B cell (primary cell): ENCODE measurements at regions not wholly inside any gene's neighbourhood (a gene's known extent, or its start where the extent isn't known, plus 50 kb on each side); places are given as distances from the start of the nearest gene placed in this dataset.

Source experiments
- ATAC-seq: fragments of 200-7000 bp; cut with Tn5 transposase; one replicate; pipeline ENCODE4 v1.10.0; 2021; ENCODE audit warnings: low read depth, mild to moderate bottlenecking, moderate number of reproducible peaks, moderate library complexity
- CTCF ChIA-PET: fragments of 350-600 bp; sonication (Branson Sonifier 250); formaldehyde crosslinking; loops from one replicate; lab custom pipeline; 2021; ENCODE audit warnings: antibody characterized with exemption, inconsistent platforms; lab: Charles Lee
- POLR2A ChIA-PET: fragments of 350-600 bp; sonication (Branson Sonifier 250); formaldehyde crosslinking; loops from one replicate; lab custom pipeline; 2021; ENCODE audit warnings: antibody characterized with exemption; lab: Charles Lee
- DNase-seq: peaks from one replicate; pipeline ENCODE4 v3.0.0; 2013
- H2AFZ ChIP-seq: 2 replicates; pipeline ENCODE4 v1.6.1; 2012; ENCODE audit warnings: mild to moderate bottlenecking, low read depth, low read length; ENCODE audit not compliant: insufficient read depth, poor library complexity, severe bottlenecking
- H3K27ac ChIP-seq, 2 donors: 1 replicate in 1 of 2; 2 replicates in 1 of 2; pipeline ENCODE4 v1.5.1; 2012 to 2013; ENCODE audit warnings: low read length in 2 of 2, mild to moderate bottlenecking in 2 of 2, moderate library complexity in 1 of 2
- H3K27me3 ChIP-seq, 4 experiments: fragments of 200-600 bp in 1 of 4; sonication (generic) in 1 of 4; replicated peaks in 1 of 4; 1 replicate in 2 of 4; 2 replicates in 2 of 4; pipeline versions ENCODE4 v1.6.1 to v1.7.0; 2013 to 2016; ENCODE audit warnings: low read length in 3 of 4, mild to moderate bottlenecking in 2 of 4, mixed read lengths in 1 of 4, moderate library complexity in 1 of 4; ENCODE audit not compliant: insufficient read depth in 4 of 4, control insufficient read depth in 3 of 4; ENCODE audit errors: control extremely low read depth in 1 of 4
- H3K36me3 ChIP-seq, 2 experiments: replicated peaks in 1 of 2; 1 replicate in 1 of 2; 2 replicates in 1 of 2; pipeline versions ENCODE4 v1.6.1 to v1.7.1; 2013; ENCODE audit warnings: low read length in 1 of 2; ENCODE audit not compliant: insufficient read depth in 2 of 2, control insufficient read depth in 1 of 2; ENCODE audit errors: control extremely low read depth in 1 of 2, extremely low read depth in 1 of 2
- H3K4me1 ChIP-seq, 2 donors: fragments of 200-600 bp in 1 of 2; sonication (generic) in 1 of 2; 1 replicate in 1 of 2; 2 replicates in 1 of 2; pipeline versions ENCODE4 v1.5.1 to v1.6.1; 2013 to 2017; ENCODE audit warnings: low read length in 2 of 2; ENCODE audit not compliant: control insufficient read depth in 2 of 2, insufficient read depth in 2 of 2
- H3K4me2 ChIP-seq: replicated peaks from 2 replicates; pipeline ENCODE3; 2012; ENCODE audit warnings: mild to moderate bottlenecking, low read depth, low read length; ENCODE audit not compliant: poor library complexity, severe bottlenecking
- H3K4me3 ChIP-seq, 5 experiments: fragments of 200-600 bp in 1 of 5; sonication (generic) in 1 of 5; 1 replicate in 3 of 5; 2 replicates in 2 of 5; pipeline versions ENCODE4 v1.5.1 to v1.7.0; 2011 to 2016; ENCODE audit warnings: low read length in 4 of 5, mild to moderate bottlenecking in 4 of 5, low read depth in 2 of 5, control low read depth in 1 of 5, moderate library complexity in 1 of 5; ENCODE audit not compliant: insufficient read depth in 1 of 5; ENCODE audit errors: control extremely low read depth in 1 of 5, extremely low read depth in 1 of 5
- H3K79me2 ChIP-seq: fragments of 200-600 bp; sonication (generic); one replicate; pipeline ENCODE4 v1.6.0; 2016; ENCODE audit warnings: low read length; ENCODE audit not compliant: control insufficient read depth, insufficient read depth
- H3K9ac ChIP-seq: fragments of 200-600 bp; sonication (generic); 2 replicates; pipeline ENCODE4 v1.6.1; 2017; ENCODE audit warnings: mild to moderate bottlenecking, low read length, moderate library complexity
- H3K9me3 ChIP-seq, 3 donors: one replicate each; pipeline versions ENCODE4 v1.6.1 to v1.7.1; 2013; ENCODE audit warnings: low read length in 2 of 3; ENCODE audit not compliant: control insufficient read depth in 2 of 3, insufficient read depth in 1 of 3; ENCODE audit errors: control extremely low read depth in 1 of 3
- H4K20me1 ChIP-seq: 2 replicates; pipeline ENCODE4 v1.6.0; 2012; ENCODE audit warnings: mild to moderate bottlenecking, low read length; ENCODE audit not compliant: insufficient read depth, control insufficient read depth, poor library complexity, severe bottlenecking
- H3K27ac Mint-ChIP-seq: one replicate; pipeline ENCODE4 v1.8.0; 2021; ENCODE audit warnings: mixed read lengths
- H3K27me3 Mint-ChIP-seq: one replicate; pipeline ENCODE4 v1.8.0; 2021; ENCODE audit warnings: mixed read lengths
- H3K4me1 Mint-ChIP-seq: one replicate; pipeline ENCODE4 v1.8.0; 2021; ENCODE audit warnings: mixed read lengths
- H3K4me3 Mint-ChIP-seq: one replicate; pipeline ENCODE4 v1.8.0; 2021; ENCODE audit warnings: mixed read lengths
- H3K9me3 Mint-ChIP-seq: one replicate; pipeline ENCODE4 v1.8.0; 2022; ENCODE audit warnings: mixed read lengths; ENCODE audit not compliant: insufficient read depth
- EZH2 ChIP-seq: IDR thresholded peaks from 2 replicates; pipeline ENCODE4 v1.6.1; 2012; ENCODE audit warnings: borderline replicate concordance, low read depth, mild to moderate bottlenecking, moderate library complexity, low read length; ENCODE audit not compliant: insufficient read depth, poor library complexity, severe bottlenecking
- WGBS: methylation state at CpG from one replicate; pipeline ENCODE4 v1.1.5; 2013; ENCODE audit warnings: missing lambda C conversion rate; ENCODE audit not compliant: insufficient coverage; 5-methylcytosine and 5-hydroxymethylcytosine counted together
- intact Hi-C: fragments of 100-400 bp; cut with micrococcal nuclease; formaldehyde crosslinking; loops from one replicate; pipeline ENCODE4 v1.10.0; 2022
- TF ChIP-seq, protein P1 (sequence below): fragments of 200-600 bp; IDR thresholded peaks from one replicate; pipeline ENCODE4 v1.8.0; 2022; ENCODE audit warnings: antibody characterized with exemption, mild to moderate bottlenecking

DNA sequence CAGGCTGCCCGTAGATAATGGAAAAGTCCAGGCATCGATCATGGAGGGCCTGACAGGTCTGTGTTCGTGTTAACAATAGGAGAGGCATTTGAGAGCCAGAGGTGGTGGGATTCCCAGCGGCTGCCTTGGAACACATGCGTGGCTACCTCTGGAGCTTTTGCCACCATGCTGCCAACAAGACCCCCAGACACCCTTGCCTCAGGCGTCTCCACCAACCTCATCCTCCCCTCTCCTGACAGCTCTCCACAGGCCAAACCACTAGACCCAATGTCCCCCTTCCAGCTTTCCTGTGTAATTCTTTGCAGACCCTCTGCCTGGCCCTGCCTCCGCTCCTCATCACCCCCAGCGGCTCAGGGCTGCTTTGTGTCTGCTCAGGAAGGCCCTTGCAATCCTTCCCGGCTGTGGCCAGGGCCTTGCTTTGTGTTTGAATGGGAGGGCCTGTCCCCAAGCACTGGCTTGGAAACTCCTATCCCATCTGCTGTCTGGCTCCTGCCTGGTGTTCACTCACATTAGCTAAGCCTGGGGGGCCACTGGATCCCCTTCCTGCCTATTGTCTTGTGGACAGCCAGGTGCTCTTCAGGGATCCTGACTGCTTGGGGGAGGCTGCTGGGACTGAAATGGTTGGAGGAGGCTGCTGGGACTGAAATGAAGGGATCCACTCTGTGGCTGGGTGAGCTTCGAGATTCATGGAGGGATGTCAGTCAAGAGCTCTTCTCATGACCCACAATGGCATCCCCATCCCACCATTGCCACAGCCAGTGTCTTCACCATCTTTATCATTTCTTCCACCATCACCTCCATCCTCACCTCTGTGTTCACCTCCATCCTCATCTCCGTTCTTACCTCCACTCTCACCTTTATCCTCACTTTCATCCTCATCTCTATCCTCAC lies 60.8 kb upstream of the ELN start:
- Mint-ChIP-seq H3K4me3 (no peak overlapping the region), H3K27ac (no peak overlapping the region), H3K9me3 (peaks cover 7% of the 10 kb centered on the region), H3K4me1 (peaks cover 9% of the 10 kb centered on the region), H3K27me3 (peaks cover 3% of the 10 kb centered on the region)
- Histone ChIP-seq H3K4me3 (no peak overlapping the region), H3K27ac (no peak overlapping the region), H2AFZ (no peak overlapping the region), H3K4me2 (no peak overlapping the region), H4K20me1 (no peaks in the 10 kb centered on the region), H3K36me3 (no peaks in the 10 kb centered on the region), H3K4me1 (no peaks in the 10 kb centered on the region), H3K9me3 (peaks cover 0 to 35% (median 15%) of the 10 kb centered on the region in 3 donors), H3K27me3 (no peaks in the 10 kb centered on the region), H3K79me2 (no peaks in the 10 kb centered on the region), H3K9ac (no peak overlapping the region)
- POLR2A ChIA-PET = no interaction called here
- intact Hi-C loops = no loop called here
- CTCF ChIA-PET = interaction anchor here (0.5 kb wide), 1 partner anchor 1564 kb away, joined by 5 read pairs; no protein-coding TSS in a partner anchor
- 78% methylated on average over 7 of the region's 11 CpGs for WGBS
- TF ChIP-seq, protein P1, sequence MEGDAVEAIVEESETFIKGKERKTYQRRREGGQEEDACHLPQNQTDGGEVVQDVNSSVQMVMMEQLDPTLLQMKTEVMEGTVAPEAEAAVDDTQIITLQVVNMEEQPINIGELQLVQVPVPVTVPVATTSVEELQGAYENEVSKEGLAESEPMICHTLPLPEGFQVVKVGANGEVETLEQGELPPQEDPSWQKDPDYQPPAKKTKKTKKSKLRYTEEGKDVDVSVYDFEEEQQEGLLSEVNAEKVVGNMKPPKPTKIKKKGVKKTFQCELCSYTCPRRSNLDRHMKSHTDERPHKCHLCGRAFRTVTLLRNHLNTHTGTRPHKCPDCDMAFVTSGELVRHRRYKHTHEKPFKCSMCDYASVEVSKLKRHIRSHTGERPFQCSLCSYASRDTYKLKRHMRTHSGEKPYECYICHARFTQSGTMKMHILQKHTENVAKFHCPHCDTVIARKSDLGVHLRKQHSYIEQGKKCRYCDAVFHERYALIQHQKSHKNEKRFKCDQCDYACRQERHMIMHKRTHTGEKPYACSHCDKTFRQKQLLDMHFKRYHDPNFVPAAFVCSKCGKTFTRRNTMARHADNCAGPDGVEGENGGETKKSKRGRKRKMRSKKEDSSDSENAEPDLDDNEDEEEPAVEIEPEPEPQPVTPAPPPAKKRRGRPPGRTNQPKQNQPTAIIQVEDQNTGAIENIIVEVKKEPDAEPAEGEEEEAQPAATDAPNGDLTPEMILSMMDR = no peak
- no peak for TF ChIP-seq EZH2
- ATAC-seq (no peak), DNase-seq (no peak)

- Histone ChIP-seq H3K27me3 (no peaks in the 10 kb centered on the region), H3K79me2 (no peaks in the 10 kb centered on the region), H4K20me1 (no peaks in the 10 kb centered on the region), H3K27ac (no peak overlapping the region), H3K9me3 (peaks cover 0 to 31% (median 15%) of the 10 kb centered on the region in 3 donors), H3K4me1 (no peaks in the 10 kb centered on the region), H3K9ac (no peak overlapping the region), H3K4me2 (no peak overlapping the region), H2AFZ (no peak overlapping the region), H3K36me3 (no peaks in the 10 kb centered on the region), H3K4me3 (no peak overlapping the region)
- ChIA-PET CTCF (no interaction called here), POLR2A (no interaction called here)
- Mint-ChIP-seq H3K27me3 (peaks cover 3% of the 10 kb centered on the region), H3K27ac (no peak overlapping the region), H3K4me1 (peaks cover 9% of the 10 kb centered on the region), H3K9me3 (peaks cover 5% of the 10 kb centered on the region), H3K4me3 (no peak overlapping the region)
- intact Hi-C loops = no loop called here
- ATAC-seq (no peak), DNase-seq (no peak)
- no peak for TF ChIP-seq EZH2
- TF ChIP-seq, protein P1 = no peak
- WGBS = 100% methylated on average over 2 of the region's 2 CpGs
These were observed 60.1 kb upstream of the ELN start for GRCh38 chr7:73967832-73968290.
